Epidermal melanocyte (primary cell): ENCODE measurements at regions not wholly inside any gene's neighbourhood (a gene's known extent, or its start where the extent isn't known, plus 50 kb on each side); places are given as distances from the start of the nearest gene placed in this dataset.

Experiments
- DNase-seq: peaks from one replicate; pipeline ENCODE4 v3.0.0; 2011; ENCODE audit warnings: low spot score; ENCODE audit not compliant: insufficient read length

- no peak for DNase-seq
These were observed 84.9 kb upstream of the SLC44A3 start for GRCh38 chr1:94734963-94735901.

GRCh38 chr1:94731891-94732290 is 88.3 kb upstream of the SLC44A3 start:
- DNase-seq = no peak

GRCh38 chr1:94730450-94730849 is 89.7 kb upstream of the SLC44A3 start:
- DNase-seq = no peak

GRCh38 chr1:94729267-94729666 is 90.9 kb upstream of the SLC44A3 start:
- no peak for DNase-seq

- DNase-seq = peak; percentile 32
These were observed 92.1 kb upstream of the SLC44A3 start for GRCh38 chr1:94727846-94728715.

GRCh38 chr1:94726981-94727685 is 93.0 kb upstream of the SLC44A3 start:
- DNase-seq = no peak

GRCh38 chr1:94725566-94725965 is 94.6 kb upstream of the SLC44A3 start:
- no peak for DNase-seq

GRCh38 chr1:94723894-94724293 is 96.3 kb upstream of the SLC44A3 start:
- DNase-seq = no peak

- no peak for DNase-seq
These were observed 96.7 kb upstream of the SLC44A3 start for GRCh38 chr1:94723463-94723862.

- DNase-seq = no peak
These were observed 98.0 kb upstream of the SLC44A3 start for GRCh38 chr1:94722181-94722580.

GRCh38 chr1:94721240-94721639 is 98.9 kb upstream of the SLC44A3 start:
- DNase-seq = no peak

GRCh38 chr1:94719926-94720793 is 100.0 kb upstream of the SLC44A3 start:
- DNase-seq = no peak

- no peak for DNase-seq
These were observed 103.2 kb upstream of the SLC44A3 start for GRCh38 chr1:94716965-94717364.

- DNase-seq = no peak
These were observed 104.8 kb upstream of the SLC44A3 start for GRCh38 chr1:94715321-94715720.

GRCh38 chr1:94714552-94714951 is 105.6 kb upstream of the SLC44A3 start:
- no peak for DNase-seq

GRCh38 chr1:94714152-94714551 is 106.0 kb upstream of the SLC44A3 start:
- no peak for DNase-seq

- no peak for DNase-seq
These were observed 106.5 kb upstream of the SLC44A3 start for GRCh38 chr1:94713472-94714141.

GRCh38 chr1:94709891-94710581 is 110.1 kb upstream of the SLC44A3 start:
- no peak for DNase-seq

GRCh38 chr1:94708811-94709210 is 111.3 kb upstream of the SLC44A3 start:
- DNase-seq = no peak

GRCh38 chr1:94708299-94708685 is 111.9 kb upstream of the SLC44A3 start:
- DNase-seq = no peak
